ENCODE measurements at regions not wholly inside any gene's neighbourhood (a gene's known extent, or its start where the extent isn't known, plus 50 kb on each side); places are given as distances from the start of the nearest gene placed in this dataset.

GRCh38 chr11:97290464-97291041, 900.7 kb downstream of the JRKL start:
- H3K4me3 ChIP-seq (ENCODE audit: low read depth, low read length), result no peak overlapping the region
- no peak for DNase-seq (ENCODE audit: low read depth)
- TF ChIP-seq CTCF (IDR thresholded peaks at IDR 0.05; ENCODE audit: insufficient read depth, low read length), result no peak

GRCh38 chr11:97296301-97296700, 906.5 kb downstream of the JRKL start:
- TF ChIP-seq CTCF (IDR thresholded peaks at IDR 0.05; ENCODE audit: insufficient read depth, low read length), result no peak
- H3K4me3 ChIP-seq (ENCODE audit: low read depth, low read length), result no peak overlapping the region
- no peak for DNase-seq (ENCODE audit: low read depth)

DNA sequence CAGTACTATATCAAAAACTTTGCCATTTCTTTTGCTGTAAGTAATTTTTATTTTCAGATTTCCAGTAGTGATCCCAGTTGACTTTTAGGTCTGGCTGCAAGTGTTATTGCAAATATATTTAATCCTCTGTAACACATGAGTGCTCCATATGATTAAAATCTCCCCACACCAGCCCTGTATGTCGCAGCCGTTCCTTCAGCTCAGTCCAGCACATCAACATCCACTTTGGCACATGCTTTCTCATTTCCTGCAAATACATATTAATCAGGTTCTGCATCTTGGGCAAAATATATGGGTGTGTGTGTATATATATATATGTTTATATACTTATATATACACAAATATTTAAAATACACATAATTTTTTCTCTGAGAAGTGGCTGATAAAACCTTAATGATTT, 919.5 kb downstream of the JRKL start:
- H3K4me3 ChIP-seq (ENCODE audit: low read depth, low read length), result no peak overlapping the region
- DNase-seq (ENCODE audit: low read depth), result no peak
- no peak for TF ChIP-seq CTCF (IDR thresholded peaks at IDR 0.05; ENCODE audit: insufficient read depth, low read length)

GRCh38 chr11:97325693-97326092, 935.9 kb downstream of the JRKL start:
- no peak for TF ChIP-seq CTCF (IDR thresholded peaks at IDR 0.05; ENCODE audit: insufficient read depth, low read length)
- no peak for DNase-seq (ENCODE audit: low read depth)
- H3K4me3 ChIP-seq (ENCODE audit: low read depth, low read length), result no peak overlapping the region

GRCh38 chr11:97332271-97332670, 942.5 kb downstream of the JRKL start:
- no peak overlapping the region for H3K4me3 ChIP-seq (ENCODE audit: low read depth, low read length)
- TF ChIP-seq CTCF (IDR thresholded peaks at IDR 0.05; ENCODE audit: insufficient read depth, low read length), result no peak
- no peak for DNase-seq (ENCODE audit: low read depth)

GRCh38 chr11:97336064-97336463, 946.3 kb downstream of the JRKL start:
- no peak overlapping the region for H3K4me3 ChIP-seq (ENCODE audit: low read depth, low read length)
- DNase-seq (ENCODE audit: low read depth), result no peak
- no peak for TF ChIP-seq CTCF (IDR thresholded peaks at IDR 0.05; ENCODE audit: insufficient read depth, low read length)

- TF ChIP-seq CTCF (IDR thresholded peaks at IDR 0.05; ENCODE audit: insufficient read depth, low read length), result no peak
- DNase-seq (ENCODE audit: low read depth), result no peak
- H3K4me3 ChIP-seq (ENCODE audit: low read depth, low read length), result no peak overlapping the region
Measured at GRCh38 chr11:97345032-97345431, 955.2 kb downstream of the JRKL start.

Data from fibroblast of the aortic adventitia (primary cell).